8988T (cell line): ENCODE measurements at regions not wholly inside any gene's neighbourhood (a gene's known extent, or its start where the extent isn't known, plus 50 kb on each side); places are given as distances from the start of the nearest gene placed in this dataset.

Experiments used
- DNase-seq: peaks from one replicate; pipeline ENCODE4 v3.0.0; 2011

DNA sequence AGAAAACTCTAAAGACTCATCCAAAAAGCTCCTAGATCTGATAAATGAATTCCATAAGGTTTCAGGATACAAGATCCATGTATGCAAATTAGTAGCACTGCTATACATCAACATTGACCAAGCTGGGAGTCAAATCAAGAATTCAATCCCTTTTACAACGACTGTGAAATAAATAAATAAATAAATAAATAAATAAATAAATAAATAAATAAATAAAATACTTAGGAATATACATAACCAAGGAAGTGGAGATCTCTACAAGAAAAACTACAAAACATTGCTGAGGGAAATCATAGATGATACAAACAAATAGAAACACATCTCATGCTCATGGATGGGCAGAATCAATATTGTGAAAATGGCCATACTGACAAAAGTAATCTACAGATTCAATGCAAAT lies 132.0 kb upstream of the NRSN1 start:
- DNase-seq: no peak

- DNase-seq: no peak
These were observed 122.0 kb upstream of the NRSN1 start for GRCh38 chr6:24004062-24004461.

GRCh38 chr6:24004659-24005058 lies 121.4 kb upstream of the NRSN1 start:
- DNase-seq: no peak

- no peak for DNase-seq
These were observed 119.8 kb upstream of the NRSN1 start for GRCh38 chr6:24006254-24006653.

GRCh38 chr6:24009319-24009718 lies 116.7 kb upstream of the NRSN1 start:
- DNase-seq: no peak

DNA sequence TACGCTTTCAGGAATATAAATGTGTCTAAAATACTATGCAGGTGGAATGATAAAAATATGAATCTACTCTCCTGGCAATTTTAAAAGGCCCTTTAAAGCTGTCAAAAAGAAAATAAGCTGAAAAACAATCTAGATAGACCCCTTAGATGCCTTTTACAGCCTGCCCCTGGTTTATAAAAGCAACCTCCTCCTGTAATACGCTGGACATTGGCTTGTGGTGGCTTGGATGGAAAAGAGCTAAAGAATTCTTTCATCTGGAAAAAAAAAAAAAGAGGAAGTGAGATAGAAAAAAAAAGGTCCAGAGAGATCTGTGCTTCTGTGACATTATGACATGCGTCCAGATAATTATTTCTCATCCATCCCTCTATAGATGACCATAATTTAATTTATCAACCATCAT lies 115.9 kb upstream of the NRSN1 start:
- DNase-seq: no peak

GRCh38 chr6:24016286-24016685 lies 109.7 kb upstream of the NRSN1 start:
- DNase-seq: no peak

DNA sequence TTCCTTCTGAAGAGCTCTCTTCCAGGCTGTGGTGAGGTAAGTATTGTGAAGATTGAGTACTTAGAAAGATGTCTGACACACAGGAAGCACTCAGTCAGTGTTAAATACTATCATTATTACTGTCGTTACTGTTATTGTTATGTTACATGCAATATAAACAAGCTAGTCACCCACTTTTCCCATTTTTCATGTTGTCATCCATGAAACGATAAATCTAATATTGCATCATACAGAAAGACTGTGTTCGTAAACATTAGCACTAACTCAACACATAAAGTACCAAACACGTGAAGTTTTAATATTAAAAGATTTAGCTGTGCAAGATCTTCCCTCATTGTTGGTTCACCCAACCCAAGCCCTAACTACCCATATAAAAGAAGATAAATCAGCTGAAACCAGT lies 109.2 kb upstream of the NRSN1 start:
- no peak for DNase-seq

DNA sequence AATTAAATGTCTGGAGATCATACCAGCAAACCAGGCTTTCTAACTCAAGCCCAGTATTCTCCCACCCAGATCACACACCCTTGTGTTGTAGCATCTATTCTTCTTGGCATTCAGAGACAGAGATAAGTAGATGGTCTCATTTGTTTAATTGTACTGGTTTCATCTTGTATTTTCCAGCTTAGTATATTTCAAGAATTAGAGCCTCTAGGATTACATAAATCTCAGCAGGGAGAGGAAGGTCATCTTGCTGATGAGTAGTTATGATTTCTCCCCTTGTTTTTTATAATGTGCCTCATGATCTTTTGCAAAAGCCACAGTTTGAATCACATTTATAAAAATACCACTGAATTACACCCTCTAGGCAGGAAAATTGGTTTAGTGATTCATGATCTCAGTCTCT lies 106.6 kb upstream of the NRSN1 start:
- no peak for DNase-seq

- no peak for DNase-seq
These were observed 106.2 kb upstream of the NRSN1 start for GRCh38 chr6:24019830-24020229.

DNA sequence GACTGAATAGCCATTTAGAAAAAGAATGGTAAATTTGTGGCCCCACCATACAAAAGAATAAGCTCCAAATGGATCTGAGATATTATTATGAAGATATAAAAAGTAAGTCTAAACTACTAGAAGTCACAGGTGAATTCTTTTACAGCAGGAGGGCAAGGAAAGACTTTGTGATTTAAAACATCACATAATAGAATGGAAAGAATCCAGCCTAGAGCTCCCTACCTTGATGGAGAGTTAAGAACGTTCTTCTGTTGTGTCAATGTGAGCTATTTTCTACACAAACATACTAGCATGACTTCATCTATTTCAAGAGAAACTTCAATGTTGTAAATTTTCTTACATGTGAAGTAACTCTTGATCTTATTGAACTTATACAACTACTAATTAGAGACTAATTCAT lies 100.0 kb upstream of the NRSN1 start:
- DNase-seq: no peak

- no peak for DNase-seq
These were observed 94.5 kb upstream of the NRSN1 start for GRCh38 chr6:24031496-24031895.

DNA sequence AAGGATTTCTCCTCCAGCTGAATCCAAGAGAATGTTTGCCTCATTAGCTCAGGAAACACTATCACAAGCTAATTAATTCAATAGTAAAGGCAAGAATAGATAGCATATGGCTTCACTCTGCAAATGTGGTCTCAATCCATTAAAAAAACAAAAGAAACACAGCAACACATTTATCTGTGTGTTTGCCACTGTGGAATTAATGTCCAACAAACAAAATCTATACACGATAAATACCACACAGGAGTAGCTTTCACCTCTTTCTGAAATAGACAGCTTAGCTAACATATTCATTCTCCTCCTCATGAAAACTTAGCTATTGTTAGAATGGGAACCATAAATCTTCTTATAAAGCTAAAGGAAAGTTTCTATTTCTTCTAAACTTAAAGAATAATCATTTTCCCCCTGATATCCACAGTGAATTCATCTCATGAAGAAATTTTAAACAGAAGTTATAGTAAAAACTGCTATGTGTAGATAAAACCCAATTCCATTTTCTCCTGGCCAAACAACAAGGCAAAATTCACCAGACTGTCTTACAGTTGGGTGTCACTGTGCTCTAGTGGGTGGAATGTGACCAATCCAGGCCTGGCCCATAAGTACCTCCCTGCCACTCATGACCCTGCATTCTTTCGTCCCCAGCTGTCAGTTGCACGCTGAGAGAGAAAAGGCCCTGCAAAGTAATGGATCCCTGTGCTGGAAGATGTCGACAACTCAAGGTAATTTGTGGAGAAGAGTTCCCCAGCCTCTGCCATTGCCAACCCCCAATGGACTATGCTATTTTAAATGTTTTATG lies 92.9 kb upstream of the NRSN1 start:
- no peak for DNase-seq

GRCh38 chr6:24043848-24044247 lies 82.2 kb upstream of the NRSN1 start:
- no peak for DNase-seq

GRCh38 chr6:24051942-24052589 lies 73.9 kb upstream of the NRSN1 start:
- no peak for DNase-seq

- DNase-seq: no peak
These were observed 73.4 kb upstream of the NRSN1 start for GRCh38 chr6:24052590-24052961.

GRCh38 chr6:24053057-24053456 lies 73.0 kb upstream of the NRSN1 start:
- DNase-seq: no peak

- DNase-seq: no peak
These were observed 71.6 kb upstream of the NRSN1 start for GRCh38 chr6:24054388-24054787.

- no peak for DNase-seq
These were observed 69.4 kb upstream of the NRSN1 start for GRCh38 chr6:24056567-24056966.

DNA sequence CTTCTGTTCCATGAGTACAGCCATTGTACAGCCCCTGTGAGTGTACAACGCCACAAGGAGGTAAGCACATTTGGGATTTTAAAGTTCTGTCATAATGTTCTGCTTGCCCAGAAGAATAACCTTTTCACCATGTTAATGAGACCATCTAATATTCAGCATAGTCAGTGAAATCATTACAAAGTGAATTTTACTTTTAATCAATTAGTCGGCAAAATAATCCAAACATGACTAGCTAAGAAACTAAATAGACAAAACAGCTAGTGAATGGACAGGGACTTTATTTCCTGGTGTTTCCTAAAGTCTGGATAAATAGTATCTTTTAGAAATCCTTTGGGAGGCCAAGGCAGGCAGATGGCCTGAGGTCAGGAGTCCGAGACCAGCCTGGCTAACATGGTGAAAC lies 69.0 kb upstream of the NRSN1 start:
- DNase-seq: no peak

- DNase-seq: no peak
These were observed 64.8 kb upstream of the NRSN1 start for GRCh38 chr6:24060982-24061754.

GRCh38 chr6:24064106-24064505 lies 61.9 kb upstream of the NRSN1 start:
- no peak for DNase-seq

GRCh38 chr6:24064832-24065231 lies 61.2 kb upstream of the NRSN1 start:
- DNase-seq: no peak

DNA sequence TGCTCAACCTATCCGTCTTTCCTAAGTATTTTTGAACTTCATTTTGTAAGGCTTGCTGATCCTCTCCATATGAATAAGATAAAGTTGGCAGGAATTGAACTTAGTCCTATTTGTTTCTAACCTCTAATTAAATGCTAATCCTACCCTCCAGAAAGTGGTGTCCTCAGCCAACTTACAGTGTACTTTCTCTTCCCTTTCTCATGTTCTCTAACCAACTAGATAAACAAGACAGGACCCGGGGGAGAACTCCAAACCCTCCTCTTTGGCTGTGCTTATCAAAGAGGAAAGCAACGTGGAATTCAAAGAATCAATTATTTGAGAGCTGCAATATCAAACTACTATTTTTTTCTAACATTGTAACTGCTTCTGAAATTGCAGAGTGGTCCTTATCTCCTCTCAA lies 56.5 kb upstream of the NRSN1 start:
- no peak for DNase-seq
